ENCODE measurements at regions not wholly inside any gene's neighbourhood (a gene's known extent, or its start where the extent isn't known, plus 50 kb on each side); places are given as distances from the start of the nearest gene placed in this dataset.

GRCh38 chr1:163758977-163759670 is 437.4 kb downstream of the NUF2 start:
- no peak for DNase-seq

GRCh38 chr1:163761898-163762297 is 440.1 kb downstream of the NUF2 start:
- no peak for DNase-seq

GRCh38 chr1:163766257-163766918 is 444.6 kb downstream of the NUF2 start:
- DNase-seq, result no peak

GRCh38 chr1:163768576-163768975 is 446.8 kb downstream of the NUF2 start:
- DNase-seq, result no peak

- DNase-seq, result no peak
These were observed 448.5 kb downstream of the NUF2 start for GRCh38 chr1:163770265-163770664.

- DNase-seq, result no peak
These were observed 449.9 kb downstream of the NUF2 start for GRCh38 chr1:163771637-163772036.

GRCh38 chr1:163772246-163772645 is 450.5 kb downstream of the NUF2 start:
- DNase-seq, result no peak

DNA sequence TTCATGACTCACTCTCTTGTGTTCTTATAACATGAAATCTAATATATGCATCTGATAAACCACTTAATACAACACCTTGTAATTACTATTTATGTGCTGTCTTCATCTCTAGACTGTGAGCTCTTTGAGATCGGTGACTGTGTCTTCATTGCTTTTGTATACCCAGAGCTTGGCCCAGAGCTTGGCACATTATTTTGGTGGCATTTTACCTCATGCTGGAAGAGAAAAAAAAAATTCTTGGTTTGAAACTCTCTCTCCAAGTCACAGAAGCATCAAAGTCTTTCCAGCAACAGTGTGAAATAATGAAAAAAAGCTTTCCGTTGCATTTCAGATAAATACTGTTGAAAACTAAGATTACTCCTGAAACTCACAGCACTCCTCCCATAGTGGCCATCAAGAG is 451.6 kb downstream of the NUF2 start:
- no peak for DNase-seq

GRCh38 chr1:163774401-163774945 is 452.7 kb downstream of the NUF2 start:
- DNase-seq, result no peak

DNA sequence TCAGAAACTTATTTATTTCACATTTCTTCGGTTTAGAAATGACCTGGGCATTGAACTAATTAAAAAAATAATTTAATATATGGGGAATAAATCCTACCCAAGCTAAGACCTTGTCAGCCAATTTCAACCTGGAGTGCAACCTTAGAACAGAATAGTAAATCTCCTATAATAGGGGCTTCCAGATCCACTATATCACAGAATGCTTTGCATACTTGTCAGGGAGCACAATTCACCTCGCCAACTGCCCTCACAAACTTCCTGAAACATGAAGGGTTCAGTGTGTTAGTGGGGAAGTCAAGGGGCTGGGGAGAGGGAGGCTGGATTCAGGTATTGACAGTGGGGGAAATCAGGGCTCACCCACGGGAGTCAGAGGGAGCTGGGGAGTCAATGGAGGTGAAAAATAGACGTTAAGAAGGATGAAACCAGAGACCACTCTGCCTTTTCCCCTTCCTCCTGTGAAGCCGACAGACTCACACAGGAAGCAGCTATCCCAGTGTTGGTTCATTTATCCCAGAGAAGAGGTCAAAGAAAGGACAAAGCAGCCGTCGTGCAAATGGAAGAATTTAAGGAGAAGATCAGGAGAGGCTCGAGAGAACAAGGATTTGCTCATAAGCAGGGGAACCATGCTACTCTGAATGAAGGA is 453.3 kb downstream of the NUF2 start:
- no peak for DNase-seq

GRCh38 chr1:163777205-163777604 is 455.5 kb downstream of the NUF2 start:
- no peak for DNase-seq

GRCh38 chr1:163781146-163781545 is 459.4 kb downstream of the NUF2 start:
- DNase-seq, result no peak

- no peak for DNase-seq
These were observed 464.2 kb downstream of the NUF2 start for GRCh38 chr1:163785868-163786405.

DNA sequence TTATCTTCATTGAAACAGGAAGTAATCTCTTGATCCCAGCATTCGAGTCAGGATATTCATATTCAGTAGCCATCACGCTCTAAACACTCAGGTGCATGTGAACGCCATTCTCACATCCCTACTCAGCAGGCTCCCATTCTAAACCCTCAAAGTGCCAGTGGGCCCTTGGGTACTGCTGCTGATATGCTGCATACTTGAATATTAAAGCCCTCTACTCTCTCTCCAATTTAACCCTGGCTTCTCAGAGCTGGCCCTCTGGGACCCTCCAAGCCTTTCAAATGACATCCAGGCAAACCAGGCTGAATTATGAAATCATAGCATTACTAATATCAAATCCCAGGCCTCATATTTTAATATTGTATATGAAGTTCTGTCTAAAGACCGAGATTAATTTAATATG is 468.2 kb downstream of the NUF2 start:
- DNase-seq, result no peak

- DNase-seq, result no peak
These were observed 472.8 kb downstream of the NUF2 start for GRCh38 chr1:163794551-163794950.

DNA sequence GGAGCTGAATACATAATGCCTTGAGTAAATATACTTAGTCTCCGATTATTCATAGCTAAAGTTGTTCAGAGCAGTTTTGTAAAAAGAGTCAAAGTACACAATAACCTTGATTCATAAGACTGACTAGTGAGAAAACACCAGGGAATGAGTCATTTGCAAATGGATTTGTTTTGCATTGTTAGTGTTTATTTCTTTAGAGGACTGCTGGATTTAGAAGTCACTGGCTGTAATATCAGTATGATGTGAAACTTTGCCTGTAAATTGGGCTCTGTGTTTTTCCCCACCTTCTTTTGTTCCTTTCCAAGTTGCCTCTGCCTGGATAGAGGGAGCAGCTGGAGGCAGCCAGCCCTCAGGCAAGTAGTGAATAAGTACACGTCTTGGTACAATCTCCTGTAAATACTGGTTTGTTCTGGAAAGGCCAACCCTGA is 474.7 kb downstream of the NUF2 start:
- DNase-seq, result no peak

GRCh38 chr1:163797816-163798215 is 476.1 kb downstream of the NUF2 start:
- DNase-seq, result no peak

- no peak for DNase-seq
These were observed 477.5 kb downstream of the NUF2 start for GRCh38 chr1:163799190-163799805.

GRCh38 chr1:163807331-163808049 is 485.7 kb downstream of the NUF2 start:
- DNase-seq, result no peak

GRCh38 chr1:163813251-163813650 is 491.5 kb downstream of the NUF2 start:
- DNase-seq, result no peak

GRCh38 chr1:163820226-163820625 is 498.5 kb downstream of the NUF2 start:
- DNase-seq, result no peak

GRCh38 chr1:163820766-163821165 is 499.0 kb downstream of the NUF2 start:
- DNase-seq, result no peak

DNA sequence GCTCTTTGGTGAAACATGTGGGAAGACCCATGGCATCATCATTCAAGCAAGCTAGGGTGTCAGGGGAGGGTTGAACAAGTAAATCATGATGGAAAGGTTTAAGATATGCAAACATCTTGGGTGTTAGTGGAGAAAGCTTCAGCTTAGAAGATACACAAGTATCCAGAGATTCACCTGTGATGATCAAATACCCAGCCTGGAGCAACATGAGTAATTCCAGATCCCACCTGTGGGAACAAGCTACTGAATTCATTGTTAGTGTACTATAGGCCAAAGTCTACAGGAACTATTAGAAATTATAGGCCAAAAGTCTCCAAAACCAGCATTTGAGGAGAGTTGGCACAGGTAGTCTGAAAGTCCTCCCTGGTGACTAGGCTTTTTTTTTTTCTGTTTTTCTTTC is 499.9 kb downstream of the NUF2 start:
- no peak for DNase-seq

All from CD4-positive, alpha-beta T cell treated with Interleukin-12 subunit alpha and Interleukin-12 subunit beta, for 1 hour (primary cell).